Thyroid gland (tissue), 4 donors: ENCODE measurements at regions not wholly inside any gene's neighbourhood (a gene's known extent, or its start where the extent isn't known, plus 50 kb on each side); places are given as distances from the start of the nearest gene placed in this dataset.

ENCODE experiments used
- DNase-seq, 2 donors: peaks; one replicate each; pipeline ENCODE4 v3.0.0-alpha.2; 2019
- H3K27ac ChIP-seq, 3 donors: fragments of 200-600 bp; sonication (generic); 1 replicate in 2 of 3; 2 replicates in 1 of 3; pipeline ENCODE4 v1.5.1; 2016 to 2019; ENCODE audit warnings: mild to moderate bottlenecking in 1 of 3, moderate library complexity in 1 of 3
- H3K27me3 ChIP-seq: fragments of 200-600 bp; sonication (generic); one replicate; pipeline ENCODE4 v1.5.1; 2019
- H3K36me3 ChIP-seq, 2 donors: fragments of 200-600 bp; sonication (generic); one replicate each; pipeline ENCODE4 v1.5.1; 2016 to 2019
- H3K4me1 ChIP-seq, 2 donors: fragments of 200-600 bp; sonication (generic); one replicate each; pipeline ENCODE4 v1.5.1; 2017 to 2019
- H3K4me3 ChIP-seq, 3 donors: fragments of 200-600 bp; sonication (generic); replicated peaks in 1 of 3; 1 replicate in 2 of 3; 2 replicates in 1 of 3; pipeline ENCODE4 v1.5.1; 2016; ENCODE audit warnings: mild to moderate bottlenecking in 1 of 3
- H3K9me3 ChIP-seq: fragments of 200-600 bp; sonication (generic); one replicate; pipeline ENCODE4 v1.5.1; 2017
- POLR2A ChIP-seq, 2 donors: fragments of 450-650 bp; IDR thresholded peaks; one replicate each; pipeline ENCODE4 v1.6.1; 2017; ENCODE audit warnings: antibody characterized with exemption in 2 of 2, mild to moderate bottlenecking in 2 of 2, moderate library complexity in 1 of 2
- WGBS, 2 donors: methylation state at CpG; one replicate each; pipeline ENCODE4 v1.1.5; 2017; 5-methylcytosine and 5-hydroxymethylcytosine counted together
- intact Hi-C: fragments of 100-400 bp; cut with DNase I; formaldehyde crosslinking; loops from one replicate; pipeline ENCODE4 v1.15.1; 2023
- TF ChIP-seq, protein P1 (sequence below), 6 experiments: fragments of 200-600 bp in 3 of 6; fragments of 450-650 bp in 3 of 6; sonication (generic) in 3 of 6; IDR thresholded peaks; one replicate each; pipeline ENCODE4 v1.5.1; 2016 to 2019; ENCODE audit warnings: antibody characterized with exemption in 6 of 6, mild to moderate bottlenecking in 2 of 6, inconsistent platforms in 1 of 6, moderate library complexity in 1 of 6

DNA sequence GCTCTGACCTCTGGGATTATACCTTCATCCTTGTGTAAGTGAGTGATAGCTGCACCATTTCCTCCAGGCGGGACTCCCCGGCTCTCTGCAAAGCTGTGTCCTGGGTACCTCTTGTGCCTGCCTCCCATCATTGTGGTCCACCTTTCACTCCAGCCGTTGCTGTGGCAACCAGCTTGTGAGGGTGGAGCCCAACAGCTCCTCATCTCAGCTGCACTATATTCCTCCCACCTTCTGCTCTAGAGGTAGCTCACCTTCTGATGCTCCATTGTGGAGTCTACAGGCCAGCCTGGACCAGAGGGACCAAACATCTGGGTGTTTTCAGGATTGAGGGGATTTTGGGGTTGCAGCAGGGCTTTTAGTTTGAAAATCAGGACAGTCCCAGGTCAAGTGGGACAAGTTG lies 708.2 kb downstream of the UQCRFS1 start:
- Histone ChIP-seq H3K27ac (no peak overlapping the region), H3K27me3 (no peaks in the 10 kb centered on the region), H3K4me1 (no peaks in the 10 kb centered on the region), H3K4me3 (no peak overlapping the region), H3K9me3 (no peaks in the 10 kb centered on the region), H3K36me3 (no peaks in the 10 kb centered on the region)
- intact Hi-C loops, result no loop called here
- DNase-seq, result no peak
- 82 to 95% methylated on average over 3 of the region's 3 CpGs for WGBS, 2 donors
- TF ChIP-seq, protein P1, sequence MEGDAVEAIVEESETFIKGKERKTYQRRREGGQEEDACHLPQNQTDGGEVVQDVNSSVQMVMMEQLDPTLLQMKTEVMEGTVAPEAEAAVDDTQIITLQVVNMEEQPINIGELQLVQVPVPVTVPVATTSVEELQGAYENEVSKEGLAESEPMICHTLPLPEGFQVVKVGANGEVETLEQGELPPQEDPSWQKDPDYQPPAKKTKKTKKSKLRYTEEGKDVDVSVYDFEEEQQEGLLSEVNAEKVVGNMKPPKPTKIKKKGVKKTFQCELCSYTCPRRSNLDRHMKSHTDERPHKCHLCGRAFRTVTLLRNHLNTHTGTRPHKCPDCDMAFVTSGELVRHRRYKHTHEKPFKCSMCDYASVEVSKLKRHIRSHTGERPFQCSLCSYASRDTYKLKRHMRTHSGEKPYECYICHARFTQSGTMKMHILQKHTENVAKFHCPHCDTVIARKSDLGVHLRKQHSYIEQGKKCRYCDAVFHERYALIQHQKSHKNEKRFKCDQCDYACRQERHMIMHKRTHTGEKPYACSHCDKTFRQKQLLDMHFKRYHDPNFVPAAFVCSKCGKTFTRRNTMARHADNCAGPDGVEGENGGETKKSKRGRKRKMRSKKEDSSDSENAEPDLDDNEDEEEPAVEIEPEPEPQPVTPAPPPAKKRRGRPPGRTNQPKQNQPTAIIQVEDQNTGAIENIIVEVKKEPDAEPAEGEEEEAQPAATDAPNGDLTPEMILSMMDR (IDR thresholded peaks at IDR 0.05), result no peak
- TF ChIP-seq POLR2A (IDR thresholded peaks at IDR 0.05), result no peak

DNA sequence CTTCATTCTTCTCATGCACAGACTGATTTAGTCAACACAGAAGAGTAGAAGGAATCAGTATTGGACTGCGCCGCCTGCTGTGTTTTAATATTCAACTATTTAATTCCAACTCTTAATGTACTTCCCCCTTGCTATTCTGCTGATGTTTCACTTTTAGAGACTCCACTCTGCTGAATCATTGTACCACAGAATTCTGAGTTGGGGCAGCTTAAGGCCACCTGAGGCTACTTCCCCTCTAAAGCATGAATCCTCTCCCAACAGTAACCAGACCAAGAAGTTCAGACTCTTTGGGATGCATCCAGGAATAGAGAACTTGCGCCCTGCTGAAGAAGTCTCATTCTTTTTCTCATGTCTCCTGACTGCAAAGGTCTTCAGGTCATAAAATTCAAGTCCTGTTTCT lies 708.8 kb downstream of the UQCRFS1 start:
- H3K4me1 ChIP-seq, result no peaks in the 10 kb centered on the region
- TF ChIP-seq POLR2A (IDR thresholded peaks at IDR 0.05), result no peak
- TF ChIP-seq, protein P1 (IDR thresholded peaks at IDR 0.05), result no peak
- intact Hi-C loops, result no loop called here
- DNase-seq, result no peak
- no peak overlapping the region for H3K4me3 ChIP-seq
- no peak overlapping the region for H3K27ac ChIP-seq
- WGBS, 2 donors, result 67 to 78% methylated on average over 3 of the region's 3 CpGs
- H3K36me3 ChIP-seq, result no peaks in the 10 kb centered on the region
- H3K9me3 ChIP-seq, result no peaks in the 10 kb centered on the region
- H3K27me3 ChIP-seq, result no peaks in the 10 kb centered on the region

DNA sequence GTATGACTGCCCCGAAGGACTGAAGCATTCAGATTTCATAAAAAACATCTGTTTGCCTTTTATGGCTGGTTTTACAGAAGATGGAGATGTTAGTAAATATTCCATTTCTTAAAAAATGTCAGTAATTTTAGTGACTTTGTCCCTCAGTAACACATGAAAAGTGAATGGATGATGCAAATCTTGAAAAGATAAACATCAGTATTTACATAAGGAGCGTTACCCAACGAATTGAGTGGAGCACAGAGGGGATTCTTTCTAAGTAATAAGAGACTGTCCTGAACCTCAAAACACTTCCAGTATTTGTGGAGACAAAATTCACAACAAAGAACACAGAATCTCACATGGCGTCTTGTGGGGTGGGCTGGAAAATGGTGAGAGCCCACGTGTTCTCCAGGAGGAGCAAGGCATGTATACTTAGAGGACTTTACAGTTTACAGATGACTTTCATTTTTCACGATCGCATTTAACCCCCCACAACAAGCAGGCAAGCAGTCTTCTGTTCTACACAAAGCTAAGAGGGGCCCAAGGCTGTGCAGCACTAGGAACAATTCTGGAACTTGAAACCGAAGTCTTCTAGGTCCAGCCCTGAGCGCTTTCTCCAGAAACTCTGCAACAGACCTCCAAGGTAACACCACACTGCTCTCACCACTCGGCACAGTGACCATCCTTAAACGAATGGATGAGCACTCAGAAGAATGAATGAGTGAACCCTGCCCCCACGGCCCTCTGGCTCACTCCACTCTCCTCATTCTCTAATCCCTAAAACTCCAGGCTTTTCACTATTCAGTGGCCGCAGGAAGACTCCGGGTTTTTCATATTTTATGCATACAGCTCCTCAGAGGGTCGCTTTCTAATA lies 709.8 kb downstream of the UQCRFS1 start:
- Histone ChIP-seq H3K36me3 (no peaks in the 10 kb centered on the region), H3K27ac (no peak overlapping the region), H3K4me1 (no peaks in the 10 kb centered on the region), H3K27me3 (no peaks in the 10 kb centered on the region), H3K4me3 (no peak overlapping the region), H3K9me3 (no peaks in the 10 kb centered on the region)
- TF ChIP-seq POLR2A (IDR thresholded peaks at IDR 0.05), result no peak
- TF ChIP-seq, protein P1 (IDR thresholded peaks at IDR 0.05), result no peak
- 62 to 70% methylated on average over 15 of the region's 15 CpGs for WGBS, 2 donors
- DNase-seq, result no peak
- intact Hi-C loops, result no loop called here

DNA sequence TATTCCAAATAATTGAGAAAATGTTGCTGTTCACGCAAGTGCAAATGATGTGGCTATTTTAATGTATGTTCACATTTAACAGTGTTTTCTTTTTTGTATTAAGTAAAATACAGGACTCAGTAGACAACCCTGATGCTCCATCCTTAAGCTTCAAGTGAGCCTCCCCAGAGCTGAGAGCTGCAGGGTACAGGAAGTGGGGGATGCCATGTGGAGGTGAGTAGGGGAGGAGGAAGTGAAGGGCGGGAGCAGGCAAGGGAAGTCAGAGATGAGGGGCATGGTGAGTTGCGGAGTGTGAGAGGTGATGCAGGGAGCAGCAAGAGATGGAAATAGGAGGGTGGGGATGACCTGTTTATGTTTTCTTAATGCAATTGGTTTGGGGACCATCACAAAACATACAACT lies 711.0 kb downstream of the UQCRFS1 start:
- H3K36me3 ChIP-seq, result no peaks in the 10 kb centered on the region
- H3K9me3 ChIP-seq, result no peaks in the 10 kb centered on the region
- no peaks in the 10 kb centered on the region for H3K27me3 ChIP-seq
- no peak overlapping the region for H3K27ac ChIP-seq
- H3K4me3 ChIP-seq, result no peak overlapping the region
- 63% methylated on average over 3 of the region's 3 CpGs for WGBS, 2 donors
- no peak for DNase-seq
- TF ChIP-seq, protein P1 (IDR thresholded peaks at IDR 0.05), result no peak
- TF ChIP-seq POLR2A (IDR thresholded peaks at IDR 0.05), result no peak
- no peaks in the 10 kb centered on the region for H3K4me1 ChIP-seq
- intact Hi-C loops, result no loop called here

DNA sequence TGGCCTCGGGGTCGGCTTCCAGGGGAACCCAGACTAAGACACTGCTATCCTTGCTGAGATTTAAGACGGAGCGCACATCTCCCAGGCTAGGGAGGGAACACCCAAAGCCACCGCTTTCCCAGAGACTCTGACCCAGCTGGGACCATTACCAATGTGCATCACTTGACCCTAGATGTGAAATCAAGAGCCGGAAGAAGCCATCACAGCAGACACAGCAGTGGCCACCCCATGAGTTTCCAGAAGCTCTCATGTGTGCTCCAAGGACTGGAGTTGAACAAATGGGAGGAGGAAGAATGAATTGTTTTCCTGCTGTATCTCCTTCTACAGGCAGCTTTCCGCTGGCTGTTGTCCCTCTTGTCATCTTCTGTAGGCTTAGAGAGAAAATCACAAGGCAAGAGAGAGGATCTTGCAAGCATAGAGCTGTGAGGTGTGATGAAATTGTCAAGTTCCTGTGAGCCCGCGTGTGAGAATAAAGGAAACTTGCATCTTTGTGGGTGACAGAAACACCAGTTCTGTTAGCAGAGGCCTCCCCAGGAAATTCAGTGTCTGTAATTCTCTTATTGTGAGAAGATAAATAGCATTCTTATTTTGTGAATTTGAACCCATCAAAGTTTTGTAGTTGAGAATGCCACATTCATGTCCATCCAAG lies 711.8 kb downstream of the UQCRFS1 start:
- H3K4me1 ChIP-seq, result no peaks in the 10 kb centered on the region
- no peak for DNase-seq

More for the DNA sequence above, 711.8 kb downstream of the UQCRFS1 start:
- WGBS, 2 donors, result 90 to 95% methylated on average over 9 of the region's 9 CpGs
- Histone ChIP-seq H3K27me3 (no peaks in the 10 kb centered on the region), H3K27ac (no peak overlapping the region), H3K4me3 (no peak overlapping the region), H3K36me3 (no peaks in the 10 kb centered on the region), H3K9me3 (no peaks in the 10 kb centered on the region)
- TF ChIP-seq POLR2A (IDR thresholded peaks at IDR 0.05), result no peak
- TF ChIP-seq, protein P1 (IDR thresholded peaks at IDR 0.05), result no peak
- intact Hi-C loops, result no loop called here
